HG03060 (cell line): ENCODE measurements at regions not wholly inside any gene's neighbourhood (a gene's known extent, or its start where the extent isn't known, plus 50 kb on each side); places are given as distances from the start of the nearest gene placed in this dataset.
"Not testable (repeated sequence)": the region's sequence is repeated elsewhere in the genome, so short reads cannot be mapped to it uniquely, and the experiment has no call there.

ENCODE experiments used
- ATAC-seq: cut with Tn5 transposase; IDR thresholded peaks from one replicate; pipeline ENCODE4 v1.9.1; 2021; ENCODE audit warnings: low read depth, moderate number of reproducible peaks; ENCODE audit not compliant: unreplicated experiment

DNA sequence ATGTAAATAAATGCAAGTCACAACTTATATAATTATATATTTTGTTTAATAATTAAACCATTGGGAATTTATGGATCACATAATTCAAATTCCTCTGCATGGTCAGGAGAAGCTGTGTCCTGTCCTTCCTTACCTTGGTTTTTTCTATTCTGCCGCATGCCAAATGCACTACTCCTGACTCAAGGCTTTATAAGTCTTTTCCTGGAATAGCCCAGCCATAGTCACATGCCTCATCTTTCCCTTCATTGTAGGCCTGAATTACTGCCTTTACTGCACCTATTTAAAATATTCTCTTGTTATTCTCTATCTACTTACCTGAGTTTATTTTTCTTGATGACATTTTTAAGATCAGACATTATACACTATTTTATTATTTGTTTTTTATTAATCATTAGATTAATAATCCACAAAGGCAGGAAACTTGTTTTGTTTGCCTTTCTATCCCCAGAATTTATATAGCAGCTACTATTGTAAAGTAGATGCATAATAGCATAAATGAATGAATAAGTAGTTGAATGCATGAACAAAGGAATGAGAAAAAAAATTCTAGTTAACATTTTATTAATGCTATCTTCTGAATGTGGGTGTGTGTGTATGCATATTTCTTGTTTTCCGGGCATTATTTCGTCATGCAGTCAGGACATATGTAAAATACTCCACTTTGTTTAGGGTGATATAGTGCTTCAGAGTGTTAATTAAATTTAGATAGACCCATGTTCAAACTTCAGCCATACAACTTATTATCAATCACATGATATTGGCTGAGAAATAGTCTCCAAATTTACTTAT is 955.4 kb upstream of the CDH18 start:
- ATAC-seq, result not testable (repeated sequence)

DNA sequence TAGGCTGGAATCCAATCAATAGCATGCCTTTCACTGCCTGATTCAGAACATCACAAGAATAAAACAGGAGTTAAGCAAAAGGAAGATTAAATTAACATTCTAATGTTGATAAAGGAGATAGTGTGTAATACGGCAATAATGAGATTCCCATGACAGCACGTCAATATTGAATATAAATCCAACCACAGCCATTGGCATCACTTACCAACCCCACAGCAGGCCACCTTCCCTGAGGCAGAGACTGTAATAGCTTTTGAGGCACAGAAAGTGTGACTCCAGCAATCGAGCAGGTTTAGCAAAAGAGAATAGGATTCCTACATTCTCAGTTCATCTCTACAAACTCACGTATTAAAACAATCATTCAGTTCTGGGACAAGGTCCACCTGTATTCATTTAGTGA is 954.6 kb upstream of the CDH18 start:
- not testable (repeated sequence) for ATAC-seq

DNA sequence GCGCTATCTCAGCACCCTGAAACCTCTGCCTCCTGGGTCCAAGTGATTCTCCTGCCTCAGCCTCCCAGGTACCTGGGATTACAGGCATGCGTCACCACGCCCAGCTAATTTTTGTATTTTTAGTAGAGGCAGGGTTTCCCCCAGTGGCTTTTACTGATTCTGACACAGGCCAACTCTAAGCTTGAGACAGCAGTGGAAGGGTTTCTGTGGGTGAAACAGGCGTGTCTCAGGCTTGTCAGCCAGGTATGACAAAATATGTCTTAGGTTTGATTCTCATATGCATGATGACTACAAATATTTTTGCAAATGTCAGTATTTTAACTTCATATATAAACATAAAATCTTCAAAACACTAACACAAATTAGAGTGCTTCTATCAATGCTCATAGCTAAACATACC is 952.8 kb upstream of the CDH18 start:
- ATAC-seq, result not testable (repeated sequence)

DNA sequence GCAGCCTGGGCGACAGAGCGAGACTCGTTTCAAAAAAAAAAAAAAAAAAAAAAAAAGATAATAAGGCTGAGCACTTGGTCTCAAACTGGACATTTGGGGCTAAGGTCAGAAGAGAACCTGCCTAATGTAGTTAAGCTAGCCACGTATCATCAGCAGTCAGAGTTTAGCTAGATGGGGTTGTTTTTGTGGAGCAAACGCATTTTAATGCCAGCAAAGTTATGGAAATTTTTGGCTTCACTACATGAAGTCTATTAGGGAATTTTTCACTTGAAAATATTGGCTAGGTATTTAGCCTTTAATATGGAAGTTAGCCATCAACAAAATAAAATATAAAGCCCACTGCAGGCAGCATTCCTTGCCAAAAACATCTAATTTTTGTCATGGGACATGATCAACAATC is 902.9 kb upstream of the CDH18 start:
- ATAC-seq, result not testable (repeated sequence)

DNA sequence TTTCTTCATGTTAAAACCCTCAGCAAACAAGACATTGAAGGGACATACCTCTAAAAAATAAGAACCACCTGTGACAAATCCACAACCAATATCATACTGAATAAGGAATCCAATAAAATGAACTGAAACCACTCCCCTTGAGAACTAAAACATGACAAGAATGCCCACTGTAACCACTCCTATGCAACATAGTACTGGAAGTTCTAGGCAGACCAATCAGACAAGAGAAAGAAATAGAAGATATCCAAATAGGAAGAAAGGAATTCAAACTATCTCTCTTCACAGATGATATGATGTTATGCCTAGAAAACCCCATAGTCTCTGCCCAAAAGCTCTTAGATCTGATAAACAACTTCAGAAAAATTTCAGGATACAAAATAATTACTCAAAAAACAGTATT is 887.7 kb upstream of the CDH18 start:
- not testable (repeated sequence) for ATAC-seq

DNA sequence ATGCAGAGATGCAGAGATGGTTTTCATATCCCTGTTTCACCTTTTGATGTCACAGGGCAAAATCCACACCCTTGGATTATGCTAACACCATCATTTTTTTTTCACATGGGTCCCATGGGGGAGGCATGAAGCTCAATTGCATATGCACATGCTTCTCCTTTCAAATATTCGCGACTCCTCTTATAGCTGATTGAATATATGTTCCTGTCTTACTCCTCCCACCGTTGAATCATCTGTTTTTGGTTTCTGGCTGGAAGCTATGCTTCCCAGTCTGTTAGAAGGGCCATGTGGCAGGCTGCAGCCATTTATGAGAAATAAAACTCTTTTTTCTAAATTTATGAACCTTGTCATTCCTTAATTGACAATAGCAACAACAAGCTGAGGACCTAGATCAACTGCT is 877.9 kb upstream of the CDH18 start:
- not testable (repeated sequence) for ATAC-seq

DNA sequence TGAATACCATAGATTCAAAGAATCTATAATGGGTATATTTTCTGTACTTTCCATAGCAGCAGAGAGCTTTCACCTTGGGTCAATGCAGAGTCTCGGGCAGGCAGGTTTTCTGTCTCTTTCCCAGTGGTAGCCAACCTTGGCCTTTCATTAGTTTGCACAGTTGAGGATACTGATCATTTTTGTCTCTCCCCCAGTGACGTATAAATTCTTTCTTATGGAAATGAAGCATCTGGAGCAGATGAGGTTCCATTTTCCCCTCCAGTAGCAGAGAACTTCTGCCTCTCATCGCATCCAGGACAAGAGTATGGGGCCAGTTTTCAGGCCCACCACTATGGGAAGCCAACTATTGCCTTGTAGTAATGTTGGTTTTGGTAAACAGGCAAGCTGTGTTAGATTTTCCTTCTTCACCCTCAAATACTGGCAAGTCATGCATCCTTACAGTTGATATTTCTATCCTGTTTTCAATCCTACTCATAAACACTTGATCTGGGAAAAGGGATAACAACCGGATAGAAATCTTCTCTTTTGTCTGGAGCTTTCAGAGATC is 845.2 kb upstream of the CDH18 start:
- ATAC-seq, result no peak

DNA sequence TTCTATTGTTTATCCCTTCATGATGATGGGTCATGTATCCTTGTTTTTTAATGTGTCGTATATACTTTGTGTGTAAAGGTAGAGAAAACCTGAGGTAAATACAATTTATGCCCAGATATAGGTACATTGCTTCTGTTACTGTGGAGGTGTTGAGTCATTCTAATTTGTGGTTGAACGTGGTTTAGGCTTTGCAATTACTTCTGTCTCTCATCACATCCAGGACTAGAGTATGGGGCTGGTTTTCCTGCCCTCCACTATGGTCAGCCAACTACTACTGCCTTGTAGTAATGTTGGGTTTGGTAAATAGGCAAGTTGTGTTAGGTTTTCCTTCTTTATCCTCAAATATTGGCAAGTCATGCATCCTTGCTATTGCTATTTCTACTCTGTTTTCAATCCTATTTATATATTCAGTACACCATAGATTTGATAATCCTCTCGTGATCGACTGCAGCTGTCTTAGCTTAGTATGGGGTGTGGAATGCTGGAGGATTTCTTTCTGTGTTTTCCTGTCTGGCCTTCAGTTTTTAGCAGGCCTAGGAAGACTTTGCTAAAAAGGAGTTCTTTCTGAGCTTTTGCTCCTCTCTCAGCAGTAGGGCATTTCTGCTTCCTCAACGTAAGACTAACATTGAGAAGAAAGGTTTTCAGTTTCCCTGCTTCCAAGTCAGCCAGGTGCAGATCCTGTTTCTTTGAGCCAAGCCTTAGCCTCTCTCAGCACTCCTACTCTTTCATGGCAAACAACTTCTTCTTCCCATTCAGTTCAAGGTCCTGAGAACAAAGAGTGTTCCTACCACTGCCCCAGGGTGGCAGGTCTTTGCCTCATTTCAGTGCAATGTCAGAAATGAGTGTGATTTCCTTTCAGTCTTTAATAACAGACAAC is 844.4 kb upstream of the CDH18 start:
- ATAC-seq, result no peak

DNA sequence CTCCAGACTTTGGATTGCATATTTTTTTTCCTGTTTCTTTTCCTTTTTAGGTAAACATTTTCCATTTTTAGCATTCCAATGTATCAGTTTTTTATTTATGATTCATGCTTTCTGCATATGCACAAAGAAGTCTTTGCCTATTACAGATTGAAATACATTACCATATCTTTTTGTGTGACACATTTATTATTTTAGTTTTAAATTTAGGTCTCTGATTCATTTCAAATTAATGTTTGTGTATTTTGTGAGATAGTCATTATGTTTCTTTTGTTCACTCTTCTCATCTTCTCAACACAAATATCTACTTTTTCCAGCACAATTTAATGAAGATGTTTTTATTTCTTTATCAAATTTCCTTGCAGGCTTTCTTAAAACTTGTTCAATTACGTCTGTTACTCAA is 838.0 kb upstream of the CDH18 start:
- not testable (repeated sequence) for ATAC-seq

DNA sequence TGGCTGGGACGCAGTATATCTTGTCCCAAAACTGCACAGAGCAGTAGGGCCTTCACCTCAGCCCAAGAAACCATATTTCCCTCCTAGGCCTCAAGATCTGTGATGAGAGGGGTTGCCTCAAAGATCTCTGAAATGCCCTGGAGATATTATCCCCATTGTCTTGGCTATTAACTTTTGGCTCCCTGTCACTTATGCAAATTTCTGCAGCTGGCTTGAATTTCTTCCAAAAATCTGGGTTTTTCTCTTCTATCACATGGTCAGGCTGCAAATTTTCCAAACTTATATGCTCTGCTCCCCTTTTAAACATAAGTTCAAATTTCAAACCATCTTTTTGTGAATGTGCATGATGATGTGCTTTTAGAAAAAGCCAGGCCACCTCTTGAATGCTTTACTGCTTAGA is 809.2 kb upstream of the CDH18 start:
- not testable (repeated sequence) for ATAC-seq

DNA sequence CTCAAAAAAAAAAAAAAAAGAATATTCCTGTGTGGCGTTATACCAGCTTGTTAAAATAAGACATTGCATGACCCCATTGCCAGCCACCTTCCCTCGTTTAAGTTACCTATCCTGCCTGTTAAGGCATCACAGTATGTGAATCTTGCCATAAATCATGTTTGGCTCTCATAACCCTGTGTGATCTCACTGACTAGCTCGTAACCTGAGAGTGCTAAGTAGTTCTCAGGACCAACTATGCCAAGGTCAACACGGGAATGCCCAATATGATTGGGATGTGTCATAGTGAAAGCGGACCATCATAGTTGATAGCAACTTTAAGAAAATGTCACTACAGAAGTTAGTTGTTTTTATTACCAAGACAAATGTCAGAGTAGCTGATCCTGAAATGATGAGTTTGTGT is 796.8 kb upstream of the CDH18 start:
- not testable (repeated sequence) for ATAC-seq

DNA sequence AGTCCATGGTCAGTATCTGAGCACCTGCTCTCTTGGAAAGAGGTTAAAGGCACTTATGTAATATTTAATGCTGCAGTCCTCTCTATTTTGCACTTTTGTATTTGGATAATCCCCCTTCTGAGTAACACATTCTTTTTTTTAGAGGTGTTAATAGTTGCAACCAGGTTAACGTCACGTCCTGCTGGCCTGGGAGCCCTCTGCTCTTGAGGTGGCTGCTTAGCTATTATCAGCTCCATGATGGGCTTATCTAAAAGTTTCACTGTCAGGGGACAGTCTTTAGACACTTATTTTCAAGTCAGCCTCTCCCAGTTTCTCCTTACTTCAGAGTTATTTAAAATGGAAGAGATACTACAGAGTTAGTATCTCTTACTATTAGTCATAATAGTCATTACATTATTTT is 795.5 kb upstream of the CDH18 start:
- not testable (repeated sequence) for ATAC-seq

DNA sequence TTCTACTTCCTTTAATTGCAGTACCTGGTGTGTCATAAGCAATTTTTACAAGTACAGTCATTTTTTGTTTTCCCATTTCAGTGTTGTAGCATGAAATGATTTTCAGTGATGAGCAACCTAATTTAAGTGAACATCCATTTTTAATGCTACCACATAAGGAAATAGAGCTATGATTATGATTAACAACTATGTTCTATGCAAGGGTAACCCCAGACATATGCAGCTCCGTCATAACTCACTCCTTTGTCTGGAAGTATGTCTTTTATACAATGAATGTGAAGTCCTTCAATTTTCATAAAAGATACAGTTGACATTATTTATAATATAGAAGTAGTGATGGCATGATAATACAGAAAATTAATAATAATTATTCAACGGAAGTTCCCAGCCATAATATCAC is 783.3 kb upstream of the CDH18 start:
- not testable (repeated sequence) for ATAC-seq

DNA sequence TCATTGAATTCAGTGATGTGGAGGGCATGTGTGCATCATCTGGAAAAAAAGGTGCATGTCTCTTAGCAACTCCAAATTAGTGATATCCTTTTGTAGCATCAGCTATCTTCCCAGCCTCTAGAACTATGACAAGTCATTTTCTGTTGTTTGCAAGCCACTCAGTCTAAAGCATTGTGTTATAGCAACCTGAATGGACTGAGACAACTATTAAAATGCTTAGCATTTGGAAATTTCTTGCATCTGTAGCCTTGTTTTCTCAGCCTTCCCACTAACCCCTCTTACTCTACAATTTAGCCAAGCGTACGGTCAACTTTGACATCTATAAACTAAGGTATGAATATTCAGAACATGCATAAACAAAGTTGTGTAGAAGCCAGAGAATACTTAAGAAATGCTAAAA is 777.1 kb upstream of the CDH18 start:
- ATAC-seq, result not testable (repeated sequence)

DNA sequence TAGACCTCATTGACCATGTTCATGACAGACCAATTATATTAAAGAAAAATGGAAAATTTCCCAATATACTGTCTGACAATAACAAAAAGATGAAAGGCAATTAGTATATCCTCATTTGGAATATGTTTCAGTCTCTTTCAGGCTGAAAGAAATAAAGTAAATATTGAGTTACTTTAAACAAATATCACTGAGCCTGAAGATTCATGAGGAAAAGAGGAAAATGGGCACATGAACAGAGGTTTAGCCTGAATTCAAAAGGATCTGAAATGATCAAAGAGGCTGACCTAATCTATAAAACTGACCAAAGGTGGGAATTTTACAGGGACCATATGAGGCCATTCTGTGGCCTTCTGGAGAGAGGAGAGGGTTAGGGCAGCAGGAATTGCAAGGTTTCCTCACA is 771.5 kb upstream of the CDH18 start:
- not testable (repeated sequence) for ATAC-seq

DNA sequence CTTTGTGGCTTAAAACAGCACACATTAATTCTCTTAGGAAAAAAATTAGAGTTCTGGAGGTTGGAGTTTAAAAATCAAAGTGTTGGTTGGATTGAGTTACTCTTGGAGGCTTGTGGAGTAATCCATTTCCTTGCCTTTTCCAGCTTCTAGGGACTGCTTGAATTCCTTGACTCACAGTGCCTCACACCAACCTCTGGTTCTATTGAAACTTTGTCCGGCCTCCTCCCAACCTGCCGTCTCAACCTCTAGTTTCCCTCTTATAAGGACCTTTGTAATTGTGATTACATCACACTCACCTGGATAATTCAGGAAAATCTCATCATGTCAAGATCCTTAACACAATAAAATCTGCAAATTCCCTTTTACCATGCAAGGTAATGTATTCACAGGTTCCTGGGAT is 764.2 kb upstream of the CDH18 start:
- ATAC-seq, result not testable (repeated sequence)

DNA sequence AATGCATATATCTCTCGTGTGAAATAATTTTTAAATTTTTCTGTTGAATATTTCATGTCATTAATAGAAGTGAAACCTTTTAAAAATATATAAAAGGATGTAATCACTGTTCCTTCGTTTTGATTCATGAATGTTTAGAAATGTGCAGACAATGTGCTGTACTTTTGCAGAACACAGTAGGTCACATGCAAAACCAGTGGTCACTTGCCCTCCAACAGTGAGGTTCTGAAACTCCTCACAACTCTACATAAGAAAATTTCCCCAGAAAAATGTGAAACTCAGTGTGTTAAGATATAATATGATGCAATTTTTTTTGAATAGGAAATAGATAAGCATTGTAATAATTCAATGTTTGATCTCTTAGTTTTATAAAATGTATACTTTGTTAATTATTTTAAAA is 747.7 kb upstream of the CDH18 start:
- ATAC-seq, result peak; percentile 55

DNA sequence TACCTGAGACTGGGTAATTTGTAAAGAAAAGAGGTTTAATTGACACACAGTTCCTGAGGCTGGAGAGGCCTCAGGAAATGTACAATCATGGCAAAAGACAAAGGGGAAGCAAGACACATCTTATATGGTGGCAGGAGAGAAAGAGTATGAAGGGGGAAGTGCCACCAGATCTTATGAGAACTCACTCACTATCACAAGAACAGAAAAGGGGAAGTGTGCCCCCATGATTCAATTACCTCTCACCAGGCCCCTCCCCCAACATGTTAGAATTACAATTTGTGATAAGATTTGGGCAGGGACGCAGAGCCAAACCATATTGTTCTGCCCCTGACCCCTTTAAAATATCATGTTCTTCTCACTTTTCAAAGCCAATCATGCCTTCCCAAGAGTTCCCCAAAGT is 744.2 kb upstream of the CDH18 start:
- ATAC-seq, result not testable (repeated sequence)

DNA sequence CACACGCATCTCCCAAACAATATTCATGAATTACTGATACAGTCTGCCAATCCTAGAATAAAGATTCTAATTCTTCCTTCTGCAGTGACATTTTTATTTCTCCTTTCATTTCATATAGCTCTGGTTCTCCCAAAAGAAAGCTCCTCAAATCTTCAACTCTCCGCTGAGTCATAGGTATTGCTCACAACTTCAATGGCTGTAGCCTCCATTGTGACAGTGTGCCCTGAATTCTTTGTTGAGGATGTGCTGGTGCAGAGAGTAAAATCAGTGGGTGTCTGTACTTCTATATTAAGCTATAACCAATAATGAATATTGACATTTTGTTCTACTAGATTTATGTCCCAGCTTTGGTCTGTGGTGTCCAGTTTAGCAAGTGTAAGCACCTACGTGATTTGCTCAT is 733.3 kb upstream of the CDH18 start:
- ATAC-seq, result not testable (repeated sequence)

DNA sequence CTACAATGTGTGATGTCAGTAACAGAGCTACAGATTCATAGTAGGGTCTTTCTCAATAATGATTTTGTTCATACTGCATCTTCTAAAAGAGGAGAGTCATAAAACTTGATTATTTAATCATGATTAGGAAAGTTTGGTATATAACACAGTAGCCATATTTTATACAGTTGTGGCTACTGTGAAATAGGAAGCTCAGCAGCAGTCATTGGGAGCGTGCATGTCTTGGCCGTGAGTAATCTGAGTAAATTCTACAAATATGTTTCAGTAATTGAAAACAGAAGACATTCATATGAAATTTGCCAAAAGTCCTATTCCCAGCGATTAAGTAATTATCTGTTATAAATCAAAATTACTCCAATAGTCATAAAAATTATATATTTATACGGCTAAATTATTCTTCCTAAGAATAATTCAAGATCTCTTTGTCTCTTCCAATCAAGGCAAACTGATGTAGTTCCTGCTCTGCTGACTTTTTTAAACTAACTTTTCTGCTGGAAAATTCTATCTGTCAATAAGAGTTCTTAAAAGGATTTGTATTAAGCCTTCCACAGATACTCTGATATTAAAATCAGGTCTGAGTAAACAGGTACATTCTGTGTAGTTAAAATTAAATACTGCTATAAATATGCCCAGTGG is 723.6 kb upstream of the CDH18 start:
- ATAC-seq, result not testable (repeated sequence)

DNA sequence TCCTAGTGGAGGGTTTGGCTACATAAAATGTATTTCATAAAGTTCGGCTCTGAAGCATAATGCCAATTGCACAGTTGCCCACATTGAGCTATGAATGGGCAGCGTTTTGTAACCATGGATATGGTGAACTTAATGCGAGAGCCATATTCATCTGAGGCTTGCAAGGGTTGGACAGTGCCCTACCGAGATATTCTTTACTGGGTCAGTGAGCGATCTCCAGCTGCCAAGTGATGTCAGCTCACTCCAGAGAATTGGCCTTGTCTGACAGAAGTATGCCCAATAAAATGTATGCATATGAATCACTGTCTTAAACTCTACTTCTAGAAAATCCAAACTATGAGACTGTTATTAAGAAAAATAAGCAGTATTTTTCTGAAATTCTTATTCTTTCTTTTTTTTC is 719.6 kb upstream of the CDH18 start:
- not testable (repeated sequence) for ATAC-seq
